ENCODE measurements at regions not wholly inside any gene's neighbourhood (a gene's known extent, or its start where the extent isn't known, plus 50 kb on each side); places are given as distances from the start of the nearest gene placed in this dataset.

GRCh38 chr20:60125513-60125912, 167.3 kb downstream of the CDH26 start:
- no peak for TF ChIP-seq ZNF266 (tag by site-specific recombination; IDR thresholded peaks at IDR 0.05; ENCODE audit: low read depth)
- TF ChIP-seq YY1 (tag by site-specific recombination; IDR thresholded peaks at IDR 0.05) = no peak
- TF ChIP-seq ZFHX2 (tag by site-specific recombination; conservative IDR thresholded peaks at IDR 0.05) = no peak
- TF ChIP-seq CTCF (tag by site-specific recombination; IDR thresholded peaks at IDR 0.05) = no peak
- no peak for TF ChIP-seq ZNF239 (tag by site-specific recombination; IDR thresholded peaks at IDR 0.05)
- TF ChIP-seq ZNF513 (tag by site-specific recombination; IDR thresholded peaks at IDR 0.05) = no peak

All from HEK293 (cell line).